ENCODE measurements at regions not wholly inside any gene's neighbourhood (a gene's known extent, or its start where the extent isn't known, plus 50 kb on each side); places are given as distances from the start of the nearest gene placed in this dataset.

- TF ChIP-seq CTCF (IDR thresholded peaks at IDR 0.05): no peak
- TF ChIP-seq POLR2A (IDR thresholded peaks at IDR 0.05): no peak
Observed at GRCh38 chr1:5709976-5710375, 282.2 kb downstream of the NPHP4 start.

Measured in heart left ventricle (tissue), 13 donors.